AG04450 (cell line): ENCODE measurements at regions not wholly inside any gene's neighbourhood (a gene's known extent, or its start where the extent isn't known, plus 50 kb on each side); places are given as distances from the start of the nearest gene placed in this dataset.
"Not testable (repeated sequence)": the region's sequence is repeated elsewhere in the genome, so short reads cannot be mapped to it uniquely, and the experiment has no call there.

Experiments used
- CTCF ChIA-PET: fragments of 300-600, 350-600 bp; formaldehyde crosslinking; extraction: SDS; loops from one replicate; lab custom pipeline; 2022; ENCODE audit warnings: antibody characterized with exemption, inconsistent platforms; lab: Charles Lee
- POLR2A ChIA-PET: fragments of 350-600 bp; formaldehyde crosslinking; extraction: SDS; loops from one replicate; lab custom pipeline; 2021; ENCODE audit warnings: antibody characterized with exemption, inconsistent platforms; lab: Yijun Ruan, JAX
- DNase-seq: peaks from one replicate; pipeline ENCODE4 v3.0.0-alpha.2; 2011; ENCODE audit warnings: low read depth, low spot score
- H3K27ac ChIP-seq: one replicate; pipeline ENCODE4 v1.5.1; 2012; ENCODE audit warnings: low read depth, low read length, control low read depth
- H3K27me3 ChIP-seq: one replicate; pipeline ENCODE4 v1.6.0; 2012; ENCODE audit warnings: low read length; ENCODE audit not compliant: control insufficient read depth, insufficient read depth
- H3K4me3 ChIP-seq: 2 replicates; pipeline ENCODE4 v1.5.1; 2011; ENCODE audit warnings: mild to moderate bottlenecking, low read depth, low read length, control low read depth
- H3K9me3 ChIP-seq: 2 replicates; pipeline ENCODE4 v1.5.1; 2012; ENCODE audit warnings: low read length; ENCODE audit not compliant: control insufficient read depth, insufficient read depth
- TF ChIP-seq, protein P1 (sequence below): IDR thresholded peaks from 2 replicates; pipeline ENCODE4 v1.5.1; 2011; ENCODE audit warnings: low read depth, low read length, control low read depth, inconsistent platforms

DNA sequence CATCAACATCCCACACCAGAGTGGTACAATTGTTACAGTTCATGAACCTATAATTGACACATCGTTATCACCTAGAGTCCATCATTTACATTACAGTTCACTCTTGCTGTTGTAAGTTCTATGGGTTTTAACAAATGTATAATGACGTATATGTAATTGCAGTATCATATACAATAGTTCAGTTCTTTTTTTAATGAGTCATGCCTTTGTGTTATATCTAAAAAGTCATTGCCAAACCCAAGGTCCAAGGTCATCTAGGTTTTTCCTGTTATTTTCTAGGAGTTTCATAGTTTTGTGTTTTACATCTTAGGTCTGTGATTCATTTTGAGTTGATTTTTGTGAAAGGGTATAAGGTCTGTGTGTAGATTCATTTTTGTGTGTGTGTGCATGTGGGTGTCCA is 160.9 kb upstream of the GALNT15 start:
- H3K27me3 ChIP-seq, result no peaks in the 10 kb centered on the region
- no peak for DNase-seq
- peaks cover 4% of the 10 kb centered on the region; the same call in 1 of the 2 replicates for H3K9me3 ChIP-seq
- CTCF ChIA-PET, result no interaction called here
- TF ChIP-seq, protein P1, sequence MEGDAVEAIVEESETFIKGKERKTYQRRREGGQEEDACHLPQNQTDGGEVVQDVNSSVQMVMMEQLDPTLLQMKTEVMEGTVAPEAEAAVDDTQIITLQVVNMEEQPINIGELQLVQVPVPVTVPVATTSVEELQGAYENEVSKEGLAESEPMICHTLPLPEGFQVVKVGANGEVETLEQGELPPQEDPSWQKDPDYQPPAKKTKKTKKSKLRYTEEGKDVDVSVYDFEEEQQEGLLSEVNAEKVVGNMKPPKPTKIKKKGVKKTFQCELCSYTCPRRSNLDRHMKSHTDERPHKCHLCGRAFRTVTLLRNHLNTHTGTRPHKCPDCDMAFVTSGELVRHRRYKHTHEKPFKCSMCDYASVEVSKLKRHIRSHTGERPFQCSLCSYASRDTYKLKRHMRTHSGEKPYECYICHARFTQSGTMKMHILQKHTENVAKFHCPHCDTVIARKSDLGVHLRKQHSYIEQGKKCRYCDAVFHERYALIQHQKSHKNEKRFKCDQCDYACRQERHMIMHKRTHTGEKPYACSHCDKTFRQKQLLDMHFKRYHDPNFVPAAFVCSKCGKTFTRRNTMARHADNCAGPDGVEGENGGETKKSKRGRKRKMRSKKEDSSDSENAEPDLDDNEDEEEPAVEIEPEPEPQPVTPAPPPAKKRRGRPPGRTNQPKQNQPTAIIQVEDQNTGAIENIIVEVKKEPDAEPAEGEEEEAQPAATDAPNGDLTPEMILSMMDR, result no peak
- no peak overlapping the region for H3K27ac ChIP-seq
- no peak overlapping the region for H3K4me3 ChIP-seq
- POLR2A ChIA-PET, result no interaction called here

DNA sequence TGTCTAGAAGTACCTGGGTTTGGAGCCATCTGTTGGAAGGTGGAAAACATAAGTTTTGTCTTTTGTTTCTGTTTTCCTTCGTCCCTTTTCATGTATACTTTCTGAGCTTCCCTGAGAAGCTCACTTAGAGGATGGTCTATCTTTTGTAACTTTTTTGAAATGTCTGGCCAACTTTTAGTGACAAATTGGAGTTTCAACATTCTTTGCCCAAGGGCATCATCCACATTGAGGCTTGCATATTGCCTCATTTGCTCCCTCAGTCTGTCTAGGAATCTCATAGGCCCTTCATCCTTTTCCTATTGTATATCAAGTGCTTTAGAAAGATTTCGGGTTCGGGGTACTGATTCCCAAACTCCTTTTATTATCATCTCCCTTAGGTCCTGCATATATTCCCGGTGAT is 152.7 kb upstream of the GALNT15 start:
- H3K4me3 ChIP-seq, CTCF ChIA-PET, POLR2A ChIA-PET, H3K27me3 ChIP-seq, H3K27ac ChIP-seq, DNase-seq: not testable (repeated sequence)
- H3K9me3 ChIP-seq, result peaks cover 12% of the 10 kb centered on the region

- H3K27me3 ChIP-seq, POLR2A ChIA-PET, H3K4me3 ChIP-seq, H3K27ac ChIP-seq, DNase-seq: not testable (repeated sequence)
- CTCF ChIA-PET, result interaction anchor here (0.7 kb wide), 1 partner anchor 210 kb away, joined by 3 read pairs; no protein-coding TSS in a partner anchor
- H3K9me3 ChIP-seq, result peaks cover 12% of the 10 kb centered on the region
Measured at GRCh38 chr3:16023881-16024280, 150.6 kb upstream of the GALNT15 start.

GRCh38 chr3:16024548-16024947 is 149.9 kb upstream of the GALNT15 start:
- CTCF ChIA-PET, result no interaction called here
- H3K4me3 ChIP-seq, result no peak overlapping the region
- peaks cover 12% of the 10 kb centered on the region for H3K9me3 ChIP-seq
- H3K27ac ChIP-seq, result no peak overlapping the region
- DNase-seq, result no peak
- H3K27me3 ChIP-seq, result no peaks in the 10 kb centered on the region
- TF ChIP-seq, protein P1, result no peak
- POLR2A ChIA-PET, result no interaction called here

DNA sequence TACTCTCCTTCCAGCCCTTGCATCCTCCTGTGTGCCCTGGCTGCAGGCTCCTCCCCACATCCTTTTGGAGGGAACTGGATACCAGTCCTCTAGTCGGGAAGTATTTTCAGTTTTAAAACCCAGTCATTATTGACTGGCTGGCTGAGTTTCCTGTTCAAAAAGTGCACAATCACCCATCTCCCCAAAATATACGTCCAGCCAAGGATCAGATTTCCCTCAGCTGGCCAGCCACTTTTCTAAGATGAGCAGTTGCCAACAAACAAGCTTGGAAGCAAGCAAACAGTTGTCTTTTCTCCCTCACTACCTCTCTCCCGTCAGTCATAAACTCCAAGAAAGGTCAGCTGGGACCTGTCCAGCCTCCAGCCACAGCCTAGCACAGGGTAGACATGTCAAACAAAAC is 147.7 kb upstream of the GALNT15 start:
- TF ChIP-seq, protein P1, result no peak
- Histone ChIP-seq H3K27me3 (no peaks in the 10 kb centered on the region), H3K9me3 (peaks cover 12% of the 10 kb centered on the region), H3K4me3 (no peak overlapping the region), H3K27ac (peak overlapping the region; percentile 62)
- POLR2A ChIA-PET, result interaction anchor here (0.9 kb wide), 1 partner anchor 166 kb away, joined by 3 read pairs; no protein-coding TSS in a partner anchor
- DNase-seq, result no peak
- CTCF ChIA-PET, result no interaction called here

GRCh38 chr3:16028604-16029003 is 145.9 kb upstream of the GALNT15 start:
- ChIA-PET POLR2A (no interaction called here), CTCF (interaction anchor here (1.3 kb wide), 1 partner anchor 20 kb away, joined by 6 read pairs; no protein-coding TSS in a partner anchor)
- DNase-seq, result no peak
- Histone ChIP-seq H3K4me3 (no peak overlapping the region), H3K27ac (no peak overlapping the region), H3K9me3 (peaks cover 7% of the 10 kb centered on the region), H3K27me3 (no peaks in the 10 kb centered on the region)
- TF ChIP-seq, protein P1, result no peak
